ENCODE measurements at regions not wholly inside any gene's neighbourhood (a gene's known extent, or its start where the extent isn't known, plus 50 kb on each side); places are given as distances from the start of the nearest gene placed in this dataset.

DNA sequence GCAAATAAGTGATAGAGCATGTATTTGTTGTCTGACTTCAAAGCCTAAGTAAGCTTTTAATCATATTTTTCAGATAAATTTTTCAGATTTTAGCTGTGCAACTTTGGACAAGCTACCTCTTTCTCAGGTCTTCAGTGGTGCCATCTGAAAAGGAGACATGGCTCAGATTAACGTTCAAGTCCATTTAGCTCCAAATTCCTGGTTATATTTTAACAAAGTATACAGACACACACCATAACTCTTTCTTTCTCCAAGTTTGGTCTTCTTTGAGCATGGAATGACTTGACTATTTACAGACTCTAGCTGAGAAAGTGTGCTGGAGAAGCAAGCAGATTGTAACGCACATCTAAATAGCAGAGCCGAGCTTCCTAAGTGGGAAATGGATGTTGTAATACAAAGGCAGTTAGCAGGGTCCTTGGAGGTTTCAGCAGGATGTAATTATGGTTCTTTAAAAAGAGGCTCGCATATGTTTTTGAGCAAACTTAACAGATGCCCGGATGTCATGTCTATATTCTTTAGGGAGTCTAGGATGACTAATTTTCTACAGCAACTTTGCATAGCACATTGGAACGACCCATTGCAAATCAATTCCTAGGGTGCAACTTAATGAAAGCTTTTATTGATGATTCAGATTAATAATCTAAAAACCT is 128.1 kb upstream of the E2F8 start:
- DNase-seq (ENCODE audit: low read depth in 3 of 3): no peak

DNA sequence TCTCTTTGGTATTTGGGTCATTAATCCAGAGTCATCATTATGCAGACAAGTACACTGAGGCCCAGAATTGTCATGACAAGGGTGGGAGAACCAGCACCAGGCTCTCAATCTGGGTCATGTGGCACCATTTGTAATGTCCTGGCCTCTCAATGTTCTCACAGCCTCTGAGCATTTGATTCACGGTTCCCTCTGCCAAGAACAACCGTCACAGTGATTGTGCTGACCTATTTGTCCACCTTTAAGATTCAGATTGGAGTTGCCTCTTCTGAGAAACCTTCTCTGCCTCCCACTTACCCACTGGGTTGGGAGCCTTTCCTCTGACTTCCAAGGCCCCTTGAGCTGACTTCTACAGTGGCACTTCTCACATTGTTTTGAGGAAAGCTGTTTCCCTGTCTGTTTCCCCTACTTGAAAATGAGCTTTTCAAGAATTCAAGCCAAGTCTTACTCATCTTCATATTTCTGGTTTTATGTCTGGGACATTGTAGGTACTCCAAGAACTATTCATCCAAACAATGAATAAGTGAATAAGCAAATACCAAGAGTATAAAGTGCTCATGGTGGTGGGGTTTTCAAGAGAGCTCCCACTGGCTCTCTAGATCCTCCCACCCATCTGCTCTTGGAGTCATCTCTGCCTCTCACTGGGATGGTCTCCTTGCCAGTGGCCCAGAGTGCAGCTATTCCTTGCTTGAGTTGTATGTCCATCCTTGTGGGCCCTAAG is 126.4 kb upstream of the E2F8 start:
- no peak for DNase-seq (ENCODE audit: low read depth in 3 of 3)

DNA sequence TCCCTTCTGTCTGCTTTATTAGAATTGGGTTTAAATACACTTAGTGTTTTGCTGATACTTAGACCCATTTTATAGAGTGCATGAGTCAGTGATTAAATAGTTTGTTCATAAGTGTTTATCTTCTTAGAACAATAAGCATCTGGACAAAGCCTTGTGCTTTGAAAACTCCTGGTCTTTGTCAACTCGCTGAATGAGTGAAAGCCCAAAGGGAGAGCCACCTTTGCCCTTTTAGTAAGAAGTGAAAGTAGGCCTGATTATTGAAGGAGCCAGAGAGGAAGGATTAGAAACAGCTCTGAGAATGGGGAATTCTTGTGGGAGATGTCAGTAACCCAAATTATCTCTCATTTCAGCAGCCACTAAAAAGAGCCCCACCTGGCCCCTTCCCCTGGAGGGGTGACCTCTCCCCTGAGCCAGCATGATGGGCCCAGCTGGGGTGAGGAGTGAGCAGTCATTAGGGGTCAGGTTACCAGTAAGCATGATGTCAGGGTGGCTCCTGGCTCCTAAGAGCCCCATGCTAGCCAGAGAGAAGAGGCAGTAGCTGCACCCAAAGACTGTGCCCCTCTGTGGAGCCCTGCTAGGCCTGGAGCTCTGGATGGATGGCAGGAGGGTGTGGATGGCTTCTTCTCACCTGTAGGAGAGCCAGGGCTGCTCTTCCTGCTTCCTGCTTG is 125.1 kb upstream of the E2F8 start:
- DNase-seq (ENCODE audit: low read depth in 3 of 3): no peak

DNA sequence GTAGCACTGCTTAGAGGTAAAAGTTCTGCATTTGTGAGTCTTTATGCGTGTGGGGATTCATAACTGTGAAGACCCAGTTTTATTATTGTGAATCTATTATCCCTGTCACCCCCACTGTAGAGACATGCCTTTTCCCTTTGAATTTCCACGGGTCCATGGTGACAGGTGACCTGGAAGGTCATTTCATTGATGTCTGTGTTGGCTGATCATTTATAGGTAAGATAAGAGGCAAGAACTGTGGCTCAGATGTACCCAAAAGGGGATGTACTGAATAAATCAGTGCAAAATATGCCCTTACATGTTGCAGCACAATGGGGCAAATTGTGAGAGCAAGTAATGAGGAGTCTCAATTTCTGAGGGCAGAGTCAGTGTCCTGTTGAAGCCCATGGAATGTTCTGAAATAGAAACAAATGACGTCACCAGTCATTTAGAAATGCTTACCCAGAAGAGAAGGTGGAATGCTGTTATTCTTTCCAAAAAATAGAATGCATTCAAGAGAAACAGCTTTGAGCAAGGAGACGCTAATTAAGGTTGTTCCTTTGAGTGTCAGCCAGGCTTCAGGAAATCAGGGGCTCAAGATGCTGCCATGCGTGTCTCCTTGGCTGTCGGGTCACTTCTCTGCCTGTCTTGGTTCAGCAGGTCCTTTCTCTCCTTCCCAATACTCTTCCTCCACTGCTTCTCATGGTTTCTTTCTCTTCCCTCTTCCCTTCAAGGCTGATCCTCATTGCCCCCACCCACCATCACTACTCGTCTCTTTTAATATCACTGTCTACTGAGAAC is 118.7 kb upstream of the E2F8 start:
- DNase-seq (ENCODE audit: low read depth in 3 of 3): no peak

DNA sequence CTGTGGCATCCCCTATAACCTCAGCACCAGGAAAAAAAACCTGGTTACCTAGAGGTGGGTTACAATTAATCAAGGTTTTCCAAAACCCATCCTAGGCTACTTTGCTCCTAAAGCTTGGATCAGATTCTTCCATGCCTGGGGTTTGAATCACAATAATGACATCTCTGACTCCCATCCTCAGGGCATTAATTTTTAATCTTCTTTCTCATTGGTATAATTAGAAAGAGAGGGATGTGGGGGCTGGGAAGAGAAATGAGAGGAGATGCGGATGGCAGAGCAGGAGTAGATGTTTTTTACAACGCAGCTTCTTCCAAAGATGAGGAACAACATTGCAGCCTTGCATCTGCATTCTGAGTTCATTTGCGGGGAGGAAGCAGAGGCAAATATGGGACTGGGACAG is 117.2 kb upstream of the E2F8 start:
- no peak for DNase-seq (ENCODE audit: low read depth in 3 of 3)

DNA sequence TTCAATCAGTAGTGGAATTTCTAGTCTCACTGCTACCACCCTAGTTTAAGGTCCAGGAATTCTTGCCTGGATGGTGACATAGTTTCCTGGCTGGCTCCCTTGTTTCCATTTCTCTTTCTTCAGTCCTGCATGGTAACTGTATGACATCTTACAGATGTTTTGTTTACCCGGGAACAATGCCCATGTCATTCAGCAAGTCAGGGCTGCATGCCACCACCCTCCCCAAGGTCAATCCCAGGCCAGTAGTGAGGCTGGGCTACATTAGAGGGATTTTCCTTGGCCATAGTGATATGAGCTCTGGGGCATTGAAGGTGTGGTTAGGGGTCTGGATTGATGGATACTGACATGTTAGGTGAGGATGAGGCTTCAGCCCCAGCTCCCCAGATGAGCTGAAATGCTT is 114.9 kb upstream of the E2F8 start:
- no peak for DNase-seq (ENCODE audit: low read depth in 3 of 3)

DNA sequence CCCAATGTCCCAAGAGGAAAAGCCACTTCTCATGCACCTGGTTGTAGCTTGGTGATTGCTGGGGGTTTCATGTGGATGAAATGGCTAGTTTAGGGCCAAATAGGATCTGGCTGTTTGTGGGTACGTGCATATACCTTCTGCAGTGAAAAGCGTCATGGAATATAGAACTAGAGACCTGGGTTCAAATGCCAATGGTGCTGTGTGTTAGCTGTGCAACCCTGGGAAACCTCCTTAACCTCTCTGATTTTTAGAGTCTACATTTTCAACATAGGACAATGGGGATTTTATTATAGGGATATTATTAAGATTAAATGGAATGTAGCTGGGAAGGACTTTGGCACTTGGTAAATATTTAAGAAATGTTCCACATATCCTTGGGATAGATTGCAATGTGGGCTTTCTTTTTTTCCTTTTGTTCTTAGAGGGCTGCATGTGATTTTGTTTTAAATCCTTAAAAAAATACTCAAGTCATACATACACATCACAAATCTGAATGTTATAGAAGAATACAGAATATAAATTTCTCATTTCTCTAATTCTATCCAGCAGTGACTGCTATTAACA is 112.6 kb upstream of the E2F8 start:
- no peak for DNase-seq (ENCODE audit: low read depth in 3 of 3)

DNA sequence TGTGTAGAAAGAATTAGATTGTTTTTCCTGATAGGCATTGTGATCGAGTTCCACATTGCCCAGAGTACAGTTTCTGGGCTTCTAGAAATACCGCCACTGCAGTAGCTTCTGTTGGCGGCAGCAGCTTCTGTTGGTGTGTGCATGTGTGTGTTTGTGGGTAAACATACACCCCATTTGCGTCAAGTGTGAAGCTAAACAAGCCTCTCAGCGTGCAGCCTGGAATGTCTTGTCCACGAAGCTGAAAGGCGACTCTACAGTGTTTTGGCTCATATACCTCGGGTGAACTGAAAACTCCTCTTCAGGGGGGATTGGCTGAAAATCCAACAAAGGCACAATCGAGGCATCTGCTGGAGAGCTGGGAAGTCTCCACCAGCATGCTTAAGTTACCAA is 112.0 kb upstream of the E2F8 start:
- DNase-seq (ENCODE audit: low read depth in 3 of 3): no peak

DNA sequence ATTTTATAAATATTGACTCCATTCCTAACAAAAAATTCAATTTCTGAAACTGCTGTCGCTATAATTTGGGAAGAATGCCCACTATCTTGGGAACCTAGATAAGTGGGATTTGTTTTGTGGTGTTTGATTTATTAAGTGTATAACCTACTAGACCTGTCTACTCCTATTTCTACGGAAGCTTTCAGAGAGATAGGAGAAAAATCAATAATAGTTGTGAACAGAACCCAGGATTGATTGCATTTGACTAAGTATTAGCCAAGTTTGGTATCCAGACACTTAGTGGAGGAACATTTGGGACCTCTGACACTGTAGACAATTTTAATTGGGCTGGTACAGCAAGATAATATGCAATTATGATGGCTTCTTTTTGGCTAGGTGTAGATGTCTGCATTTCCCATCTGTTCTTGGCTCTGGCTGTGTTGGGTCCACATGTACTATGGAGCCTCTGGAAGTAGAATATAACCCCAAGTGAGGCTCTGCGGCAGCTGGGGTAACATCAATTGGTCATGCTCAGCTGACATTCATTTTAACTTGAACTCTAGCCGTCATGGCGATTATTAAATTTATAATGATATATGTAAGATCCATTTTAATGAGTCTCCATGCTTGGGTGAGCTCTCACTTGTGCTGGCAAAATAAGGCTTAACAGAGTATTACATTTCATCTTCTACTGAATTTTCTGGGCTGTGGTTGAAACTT is 111.5 kb upstream of the E2F8 start:
- DNase-seq (ENCODE audit: low read depth in 3 of 3): no peak

DNA sequence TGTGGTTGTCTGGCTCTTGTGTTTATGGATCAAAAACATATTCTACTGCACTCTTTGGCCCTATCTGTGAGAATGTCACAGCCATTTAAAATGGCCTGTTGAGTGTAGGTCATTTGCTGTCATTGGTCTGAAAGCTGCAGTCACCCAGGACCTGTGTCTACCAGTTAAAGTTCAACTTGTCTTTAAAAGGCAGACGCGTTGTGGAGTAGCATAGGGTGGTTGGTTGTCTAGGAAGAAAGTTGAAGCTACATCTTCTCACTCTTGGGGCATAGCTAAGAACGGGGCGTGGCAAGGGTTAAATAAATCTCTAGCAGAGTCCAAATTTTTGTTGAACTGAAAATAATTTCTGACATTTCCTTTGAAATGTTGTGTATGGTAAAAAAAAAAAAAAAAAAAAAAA is 110.7 kb upstream of the E2F8 start:
- DNase-seq (ENCODE audit: low read depth in 3 of 3): no peak

DNA sequence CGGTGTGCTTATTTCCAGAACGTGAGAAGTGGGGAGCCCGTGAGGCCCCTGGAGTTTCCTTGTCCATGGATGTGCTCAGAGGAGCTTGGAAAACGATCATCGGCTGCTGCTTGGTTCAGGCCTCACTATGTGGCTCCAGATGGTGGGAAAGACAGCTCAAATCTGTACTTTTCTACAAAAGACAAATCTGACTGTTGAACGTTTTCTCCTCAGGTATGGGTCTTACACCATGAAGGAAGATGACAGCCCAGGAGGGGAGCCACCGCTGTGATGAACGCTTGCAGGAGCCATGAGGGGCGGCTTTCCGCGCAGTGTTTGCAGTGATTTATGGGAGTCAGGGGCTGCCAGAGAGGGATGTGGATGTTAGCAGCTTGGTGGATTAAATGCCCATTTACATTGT is 109.4 kb upstream of the E2F8 start:
- DNase-seq (ENCODE audit: low read depth in 3 of 3): no peak

DNA sequence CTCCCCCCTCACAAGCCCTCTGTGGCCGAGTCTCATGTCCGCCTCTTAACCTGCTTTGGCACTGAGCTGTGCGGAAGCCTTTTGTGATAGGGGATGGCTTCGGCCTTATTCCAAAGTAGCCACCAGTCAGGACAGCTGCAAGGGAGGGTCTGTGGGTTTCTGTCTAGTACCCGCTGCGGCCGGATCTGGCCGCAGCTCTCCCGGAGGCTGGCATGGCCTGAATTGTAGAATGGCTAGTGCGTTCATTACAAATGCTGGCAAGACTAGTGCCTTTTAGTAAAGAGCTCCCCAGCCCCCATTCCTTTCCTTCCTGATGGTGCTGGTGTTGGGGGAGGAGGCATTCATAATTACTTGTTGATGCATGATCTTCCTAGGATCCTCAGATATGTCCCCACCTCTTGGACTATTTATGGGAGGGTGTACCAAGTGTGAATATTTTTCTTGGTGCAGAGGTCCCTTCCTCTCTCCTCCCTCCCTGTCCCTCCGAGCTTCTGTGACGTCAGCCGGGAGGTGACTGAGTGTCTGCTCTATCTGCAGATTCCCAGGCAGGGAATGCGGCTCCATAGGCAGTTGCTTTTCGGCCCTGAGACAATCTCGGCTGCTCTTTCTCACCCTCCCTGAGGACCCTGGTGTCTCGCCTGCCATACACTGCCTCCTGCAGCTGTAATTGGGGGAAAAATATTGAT is 108.7 kb upstream of the E2F8 start:
- DNase-seq (ENCODE audit: low read depth in 3 of 3): no peak

DNA sequence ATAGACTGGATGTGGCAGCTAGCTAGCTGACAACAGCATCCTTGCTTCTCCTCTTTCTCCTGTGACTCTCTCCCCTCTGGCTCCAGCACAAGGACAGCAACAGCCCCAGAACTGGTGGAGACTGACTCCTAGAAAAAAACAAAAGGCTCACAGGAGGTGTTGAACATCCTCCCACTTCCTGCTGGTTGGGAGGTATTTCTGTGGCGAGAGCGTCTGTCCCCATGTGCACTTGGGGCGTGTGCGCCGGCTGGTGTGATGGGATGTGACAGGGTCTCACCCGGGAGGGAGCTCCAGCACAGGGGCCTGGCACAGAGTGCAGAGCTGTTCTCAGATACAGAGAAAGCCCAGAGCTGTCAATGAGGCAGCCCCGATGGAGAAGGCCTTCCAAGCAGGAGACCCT is 107.2 kb upstream of the E2F8 start:
- no peak for DNase-seq (ENCODE audit: low read depth in 3 of 3)

DNA sequence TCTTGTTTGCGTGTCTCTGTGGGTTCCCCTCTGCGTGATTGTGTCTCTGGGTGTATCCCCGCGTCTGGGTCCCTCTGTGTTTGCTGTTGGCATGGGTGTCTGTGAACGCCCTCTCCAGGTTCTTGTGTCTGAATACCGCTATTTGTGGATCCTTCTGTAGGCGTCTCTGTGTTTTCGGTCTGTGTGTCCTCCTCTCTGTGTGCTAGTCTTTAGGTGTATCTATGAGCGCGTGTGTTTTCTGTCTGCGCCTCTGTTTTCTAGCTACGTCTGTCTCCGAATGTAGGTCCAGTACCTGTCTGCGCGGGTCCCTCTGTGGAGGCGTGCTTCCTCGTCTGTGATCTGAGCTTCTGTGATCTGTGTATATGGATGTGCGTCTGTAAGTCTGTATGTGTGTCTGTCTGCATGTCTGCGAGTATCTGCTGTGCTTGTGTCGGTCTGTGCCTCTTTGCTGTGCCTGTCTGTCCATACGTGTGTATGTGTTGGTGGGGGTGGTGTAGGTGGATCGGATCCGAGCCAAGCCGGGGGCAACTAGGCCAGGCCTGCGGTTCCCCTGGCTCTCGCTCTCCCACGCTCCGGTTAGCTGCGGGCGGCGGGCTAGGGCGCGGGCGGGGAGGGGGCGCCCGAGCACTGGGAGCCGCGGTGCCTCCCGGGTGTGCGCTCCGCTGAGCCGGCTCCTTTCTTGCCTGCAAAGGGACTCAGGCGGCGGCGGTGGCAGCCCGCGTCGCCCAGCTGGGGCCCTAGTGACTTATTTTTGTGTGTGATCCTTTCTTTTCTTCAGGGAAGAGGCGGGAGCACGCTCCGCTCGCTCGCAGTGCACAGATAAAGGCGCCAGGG is 105.3 kb upstream of the E2F8 start:
- DNase-seq (ENCODE audit: low read depth in 3 of 3): no peak

DNA sequence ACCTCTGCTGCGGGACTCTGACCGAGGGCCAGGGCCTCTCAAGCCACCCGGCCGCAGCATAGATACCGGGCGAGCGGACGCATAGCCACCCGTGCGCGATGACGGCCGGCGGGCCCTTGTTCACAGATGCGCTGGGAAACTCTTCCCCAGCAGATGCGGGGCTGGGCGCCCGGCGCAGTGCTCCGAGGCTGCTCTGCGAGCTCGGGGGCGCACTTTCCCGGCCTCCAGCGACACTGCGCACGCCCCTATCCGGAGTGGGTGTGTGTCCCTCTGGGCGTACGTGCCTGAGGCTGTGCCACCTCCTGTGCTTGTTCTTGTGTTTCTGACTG is 104.7 kb upstream of the E2F8 start:
- DNase-seq (ENCODE audit: low read depth in 3 of 3): no peak

DNA sequence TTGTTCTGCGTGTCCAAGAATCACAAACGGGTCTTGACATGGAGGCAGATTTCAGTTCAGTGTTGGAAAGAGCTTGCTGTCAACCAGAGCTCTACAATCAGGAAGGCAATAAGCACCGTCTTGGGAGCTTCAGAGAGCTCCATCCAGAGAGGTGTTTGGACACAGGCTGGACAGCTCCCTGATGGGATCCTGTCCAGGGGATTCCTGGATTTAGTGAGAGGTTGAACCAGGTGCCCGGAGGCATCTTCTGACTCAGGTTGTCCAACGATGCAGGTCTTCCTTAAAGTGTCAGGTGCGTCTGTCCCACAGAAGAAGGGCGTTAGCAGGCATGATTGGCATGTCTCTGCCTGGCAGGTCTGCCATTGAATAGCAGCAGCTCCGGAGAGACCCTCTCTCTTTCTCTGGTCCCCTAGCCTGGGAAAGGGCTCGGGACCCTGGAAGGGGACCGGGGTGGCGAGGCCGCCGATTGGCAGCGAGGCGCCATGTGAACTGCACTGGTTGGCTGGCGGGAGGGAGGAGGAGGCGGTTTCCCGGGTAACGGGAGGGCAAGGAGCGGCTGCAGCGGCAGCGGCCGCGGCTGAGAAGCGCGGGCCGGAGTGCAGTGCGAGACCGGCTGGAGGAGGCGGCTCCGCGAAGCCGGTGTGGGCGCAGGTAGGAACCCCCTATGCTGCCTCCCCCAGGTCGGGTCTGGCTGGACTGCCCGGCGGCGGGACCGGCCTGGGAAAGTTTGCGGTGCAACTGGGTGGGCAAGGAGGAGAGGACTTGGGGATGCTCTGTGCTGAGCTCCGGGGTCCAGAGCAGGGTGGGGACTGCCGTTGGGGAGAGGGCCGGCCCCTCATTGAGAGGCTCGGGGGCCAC is 104.1 kb upstream of the E2F8 start:
- DNase-seq (ENCODE audit: low read depth in 3 of 3): no peak

DNA sequence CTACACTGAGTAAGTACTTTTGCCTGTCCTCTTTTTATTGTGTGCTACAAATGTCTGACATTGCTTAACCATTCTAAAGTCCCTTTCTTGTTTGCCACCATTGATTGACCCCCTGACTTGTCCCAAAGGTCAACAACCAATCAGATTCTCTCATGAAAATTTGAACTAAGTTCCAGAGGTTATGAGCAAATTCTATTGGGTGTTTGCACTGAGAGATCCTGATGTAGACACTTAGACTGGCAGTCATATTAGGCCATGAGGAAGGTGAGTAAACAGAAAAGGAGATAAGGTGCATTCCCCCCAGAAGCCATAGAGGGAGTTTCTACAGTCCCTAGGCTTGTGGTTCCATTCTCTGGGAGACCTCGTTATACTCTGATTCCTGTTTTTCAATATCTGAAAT is 101.3 kb upstream of the E2F8 start:
- no peak for DNase-seq (ENCODE audit: low read depth in 3 of 3)

DNA sequence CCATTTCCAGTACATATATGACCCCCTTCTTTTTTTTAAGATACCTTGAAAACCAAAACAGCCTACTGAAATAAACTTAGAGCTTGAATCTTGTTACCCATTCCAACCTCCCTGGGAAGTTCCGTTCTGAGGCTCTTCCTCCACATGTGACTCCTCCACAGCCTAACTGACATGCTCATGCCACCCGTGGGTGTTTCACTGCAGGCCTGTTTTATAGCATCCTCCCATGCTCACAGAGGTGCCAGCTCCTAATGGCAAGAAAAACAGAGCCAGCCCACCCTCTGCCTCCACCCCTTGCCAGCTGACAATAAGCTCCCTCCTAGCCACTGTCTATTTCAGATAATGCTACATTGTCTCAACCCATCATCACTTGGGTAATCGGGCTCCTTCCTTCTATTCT is 97.6 kb upstream of the E2F8 start:
- DNase-seq (ENCODE audit: low read depth in 3 of 3): no peak

DNA sequence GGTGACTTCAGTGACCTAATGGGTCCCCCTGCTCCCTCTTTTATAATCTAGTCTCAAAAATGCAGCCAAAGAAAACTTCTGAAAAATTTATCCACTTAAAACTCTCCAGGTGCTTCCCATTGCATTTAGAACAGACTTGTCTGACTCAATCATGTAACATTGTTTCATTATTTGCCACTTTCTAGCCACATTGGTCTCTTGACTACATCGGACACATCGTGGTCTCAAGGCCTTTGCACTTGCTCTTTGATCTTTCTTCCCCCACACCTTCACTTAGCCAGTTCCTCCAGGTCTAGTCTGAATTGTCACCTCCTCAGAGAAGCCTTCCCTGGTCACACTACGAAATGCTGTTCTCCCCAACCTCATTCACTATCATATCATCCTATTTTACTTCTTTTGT is 97.0 kb upstream of the E2F8 start:
- no peak for DNase-seq (ENCODE audit: low read depth in 3 of 3)

Data from stimulated activated CD4-positive, alpha-beta T cell treated with anti-CD3 and anti-CD28 coated beads, TNF-alpha, amount 100 ng/mL, for 48 hours (primary cell).